Gastroesophageal sphincter (tissue), 4 donors: ENCODE measurements at regions not wholly inside any gene's neighbourhood (a gene's known extent, or its start where the extent isn't known, plus 50 kb on each side); places are given as distances from the start of the nearest gene placed in this dataset.

ENCODE experiments used
- ATAC-seq: fragments of 150-250 bp; one replicate; pipeline ENCODE4 v1.9.1; 2016; ENCODE audit warnings: mild to moderate bottlenecking, moderate library complexity
- H3K27ac ChIP-seq, 4 donors: fragments of 200-600 bp; sonication (generic) in 3 of 4; 1 replicate in 3 of 4; 2 replicates in 1 of 4; pipeline ENCODE4 v1.5.1; 2016 to 2019
- H3K27me3 ChIP-seq: fragments of 200-600 bp; sonication (generic); one replicate; pipeline ENCODE4 v1.5.1; 2019
- H3K36me3 ChIP-seq, 2 donors: fragments of 200-600 bp; sonication (generic); one replicate each; pipeline ENCODE4 v1.5.1; 2019; ENCODE audit warnings: control low read depth in 1 of 2
- H3K4me1 ChIP-seq, 3 donors: fragments of 200-600 bp; sonication (generic); 1 replicate in 2 of 3; 2 replicates in 1 of 3; pipeline ENCODE4 v1.5.1; 2016 to 2019; ENCODE audit warnings: control low read depth in 2 of 3
- H3K4me3 ChIP-seq, 2 donors: fragments of 200-600 bp; sonication (generic); one replicate each; pipeline ENCODE4 v1.5.1; 2019; ENCODE audit warnings: mild to moderate bottlenecking in 1 of 2, moderate library complexity in 1 of 2
- H3K9me3 ChIP-seq, 3 donors: fragments of 200-600 bp; sonication (generic); one replicate each; pipeline ENCODE4 v1.5.1; 2017 to 2019; ENCODE audit warnings: control low read depth in 2 of 3
- EP300 ChIP-seq: sonication (generic); formaldehyde crosslinking; IDR thresholded peaks from one replicate; pipeline ENCODE4 v1.6.1; 2017; ENCODE audit warnings: antibody characterized with exemption, mild to moderate bottlenecking
- POLR2A ChIP-seq, 2 donors: fragments of 450-650 bp; IDR thresholded peaks; one replicate each; pipeline ENCODE4 v1.6.1; 2017; ENCODE audit warnings: antibody characterized with exemption in 2 of 2, mild to moderate bottlenecking in 2 of 2, moderate library complexity in 1 of 2
- POLR2AphosphoS5 ChIP-seq: sonication (generic); formaldehyde crosslinking; IDR thresholded peaks from one replicate; pipeline ENCODE4 v1.6.1; 2017; ENCODE audit warnings: antibody characterized with exemption
- WGBS, 2 donors: methylation state at CpG; one replicate each; pipeline ENCODE4 v1.1.5; 2018; ENCODE audit warnings: low coverage in 1 of 2; 5-methylcytosine and 5-hydroxymethylcytosine counted together
- TF ChIP-seq, protein P1 (sequence below), 4 experiments: fragments of 200-600 bp in 2 of 4; fragments of 450-650 bp in 2 of 4; sonication (generic) in 1 of 4; IDR thresholded peaks; one replicate each; pipeline ENCODE4 v1.5.1; 2017 to 2019; ENCODE audit warnings: antibody characterized with exemption in 4 of 4, mild to moderate bottlenecking in 2 of 4, moderate library complexity in 2 of 4

DNA sequence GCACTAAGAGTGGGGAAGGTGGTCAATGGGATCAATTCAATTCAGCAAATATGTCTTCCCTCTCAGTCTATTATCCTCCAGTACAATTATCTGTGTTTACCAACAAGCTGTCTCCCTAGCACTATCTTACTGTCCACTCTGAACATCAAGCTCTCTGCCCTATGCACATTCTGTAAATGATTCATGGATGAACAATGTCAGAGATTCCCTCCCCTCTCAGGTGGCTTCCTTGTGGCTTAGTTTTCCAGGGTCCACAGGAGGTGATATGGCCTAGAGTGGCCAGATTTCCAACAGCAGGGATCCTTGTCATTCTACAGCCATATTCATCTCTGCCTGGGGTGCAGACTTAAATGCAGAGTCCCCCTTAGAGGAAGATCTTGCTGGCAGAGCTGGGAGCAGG lies 225.1 kb downstream of the UACA start:
- Histone ChIP-seq H3K4me3 (no peak overlapping the region), H3K36me3 (no peaks in the 10 kb centered on the region), H3K9me3 (no peaks in the 10 kb centered on the region), H3K4me1 (no peaks in the 10 kb centered on the region), H3K27me3 (peaks cover 26% of the 10 kb centered on the region), H3K27ac (no peak overlapping the region)
- ATAC-seq = no peak
- TF ChIP-seq POLR2AphosphoS5 (no peak), POLR2A (IDR thresholded peaks at IDR 0.05) (no peak), EP300 (no peak)
- TF ChIP-seq, protein P1, sequence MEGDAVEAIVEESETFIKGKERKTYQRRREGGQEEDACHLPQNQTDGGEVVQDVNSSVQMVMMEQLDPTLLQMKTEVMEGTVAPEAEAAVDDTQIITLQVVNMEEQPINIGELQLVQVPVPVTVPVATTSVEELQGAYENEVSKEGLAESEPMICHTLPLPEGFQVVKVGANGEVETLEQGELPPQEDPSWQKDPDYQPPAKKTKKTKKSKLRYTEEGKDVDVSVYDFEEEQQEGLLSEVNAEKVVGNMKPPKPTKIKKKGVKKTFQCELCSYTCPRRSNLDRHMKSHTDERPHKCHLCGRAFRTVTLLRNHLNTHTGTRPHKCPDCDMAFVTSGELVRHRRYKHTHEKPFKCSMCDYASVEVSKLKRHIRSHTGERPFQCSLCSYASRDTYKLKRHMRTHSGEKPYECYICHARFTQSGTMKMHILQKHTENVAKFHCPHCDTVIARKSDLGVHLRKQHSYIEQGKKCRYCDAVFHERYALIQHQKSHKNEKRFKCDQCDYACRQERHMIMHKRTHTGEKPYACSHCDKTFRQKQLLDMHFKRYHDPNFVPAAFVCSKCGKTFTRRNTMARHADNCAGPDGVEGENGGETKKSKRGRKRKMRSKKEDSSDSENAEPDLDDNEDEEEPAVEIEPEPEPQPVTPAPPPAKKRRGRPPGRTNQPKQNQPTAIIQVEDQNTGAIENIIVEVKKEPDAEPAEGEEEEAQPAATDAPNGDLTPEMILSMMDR (IDR thresholded peaks at IDR 0.05) = no peak

DNA sequence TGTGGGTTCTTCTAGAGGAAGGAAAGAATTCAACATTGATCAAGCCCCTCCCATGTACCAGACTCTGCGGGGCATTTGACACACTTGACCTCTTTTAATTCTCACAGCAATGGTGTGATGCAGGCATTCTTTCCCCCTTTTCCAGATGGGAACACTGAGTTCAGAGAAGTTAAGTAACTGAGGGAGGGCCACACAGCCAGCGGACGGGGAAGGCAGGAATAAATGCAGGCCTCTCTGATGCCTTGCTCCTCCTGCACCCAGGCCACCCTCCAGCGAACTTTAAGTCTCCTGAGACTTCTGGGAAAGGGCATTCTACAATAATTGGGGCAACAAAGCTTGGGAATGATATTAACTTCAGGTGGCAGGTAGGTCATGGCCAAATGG lies 227.4 kb downstream of the UACA start:
- TF ChIP-seq EP300 = no peak
- H3K9me3 ChIP-seq = no peaks in the 10 kb centered on the region
- no peak overlapping the region for H3K4me3 ChIP-seq
- peaks cover 31% of the 10 kb centered on the region for H3K27me3 ChIP-seq
- 93 to 100% methylated on average over 2 to 4 of the region's 4 CpGs for WGBS, 2 donors
- H3K4me1 ChIP-seq = no peaks in the 10 kb centered on the region
- no peak overlapping the region for H3K27ac ChIP-seq
- H3K36me3 ChIP-seq = no peaks in the 10 kb centered on the region
- ATAC-seq = no peak

DNA sequence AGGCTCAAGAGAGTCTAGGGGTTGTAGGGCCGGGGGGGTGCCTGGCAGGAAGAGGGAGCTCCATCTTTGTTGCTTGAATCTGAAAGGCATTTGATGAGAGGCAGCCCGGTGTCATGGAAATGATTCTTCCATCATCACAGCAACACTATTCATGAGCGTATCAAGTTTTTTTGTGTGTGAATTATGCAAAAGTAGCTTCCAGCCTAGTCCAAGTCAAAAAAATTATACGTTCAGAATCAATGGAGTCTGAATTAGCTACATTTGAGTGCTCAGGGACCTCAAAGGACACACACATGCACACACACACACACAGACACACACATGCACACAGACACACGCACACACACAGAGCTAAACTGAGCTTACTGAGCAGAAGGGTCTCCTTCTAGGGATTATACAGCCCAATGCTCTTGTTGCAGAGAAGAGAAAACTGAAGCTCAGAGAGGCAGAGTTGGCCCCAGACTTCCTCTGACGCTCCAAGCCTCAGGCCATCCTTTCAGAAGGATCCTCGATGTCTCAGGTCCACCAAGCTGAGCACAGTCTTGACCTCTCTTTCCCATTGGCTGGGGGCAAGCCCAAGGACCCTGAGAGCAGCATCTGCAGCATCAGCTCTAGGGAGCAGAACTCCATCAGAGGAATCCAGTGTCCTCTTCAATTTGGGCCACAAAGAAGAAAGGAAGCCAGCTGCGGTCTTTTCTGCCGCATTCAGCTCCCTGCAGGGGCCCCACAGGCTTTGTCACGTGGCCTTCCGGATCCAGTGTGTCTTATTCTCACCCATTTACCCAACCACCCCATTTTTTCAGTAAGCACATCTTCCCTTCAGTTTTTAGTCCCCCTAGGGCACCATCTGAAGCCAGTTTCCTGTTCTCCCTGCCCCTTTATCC lies 228.0 kb downstream of the UACA start:
- no peak for ATAC-seq

DNA sequence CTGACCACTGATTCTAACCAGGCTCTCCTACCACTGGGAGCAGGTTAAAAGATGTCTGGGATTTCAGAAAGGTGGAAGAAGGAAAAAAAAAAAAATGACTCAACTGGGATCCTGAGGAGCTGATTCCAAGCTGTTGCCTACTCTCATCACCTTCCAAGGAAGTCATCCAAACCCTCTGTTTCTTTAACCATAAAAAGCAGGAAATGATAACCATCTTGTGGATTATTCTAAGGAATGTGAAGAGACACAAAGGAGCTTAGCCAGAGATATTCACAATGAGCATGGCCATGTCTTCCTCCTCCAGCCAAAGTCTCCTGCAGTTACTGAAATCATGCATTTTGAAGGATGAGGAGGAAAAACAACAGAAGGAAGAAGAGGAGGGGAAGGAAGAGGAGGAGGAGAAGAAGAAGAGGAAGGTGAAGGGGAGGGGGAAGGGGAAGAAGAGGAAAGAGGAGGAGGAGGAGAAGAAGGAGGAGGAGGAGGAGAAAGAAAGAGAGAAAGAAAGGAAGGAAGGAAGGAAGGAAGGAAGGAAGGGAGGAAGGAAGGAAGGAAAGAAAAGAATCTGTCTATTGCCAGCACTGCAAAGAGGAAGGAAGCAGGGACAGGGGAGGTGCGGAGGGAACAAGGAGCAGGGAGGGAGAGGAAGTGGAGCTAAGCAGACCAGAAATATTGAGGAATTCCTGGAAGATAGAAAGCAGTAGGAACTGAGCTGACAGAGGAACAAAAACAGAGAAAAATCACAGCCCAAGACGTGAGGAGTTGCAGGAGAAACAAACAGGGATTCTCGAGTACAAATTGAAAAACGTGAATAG lies 229.2 kb downstream of the UACA start:
- ATAC-seq = no peak
- Histone ChIP-seq H3K4me1 (no peaks in the 10 kb centered on the region), H3K4me3 (no peak overlapping the region), H3K36me3 (no peaks in the 10 kb centered on the region), H3K9me3 (no peaks in the 10 kb centered on the region), H3K27ac (no peak overlapping the region), H3K27me3 (peaks cover 20% of the 10 kb centered on the region)
- no peak for TF ChIP-seq EP300
- no peak for TF ChIP-seq POLR2A (IDR thresholded peaks at IDR 0.05)
- TF ChIP-seq, protein P1 (IDR thresholded peaks at IDR 0.05) = no peak
- no peak for TF ChIP-seq POLR2AphosphoS5
- 47 to 64% methylated on average over 3 to 4 of the region's 4 CpGs for WGBS, 2 donors

More for the DNA sequence above, 228.0 kb downstream of the UACA start:
- peaks cover 30% of the 10 kb centered on the region for H3K27me3 ChIP-seq
- TF ChIP-seq, protein P1 (IDR thresholded peaks at IDR 0.05) = no peak
- TF ChIP-seq EP300 (no peak), POLR2AphosphoS5 (no peak), POLR2A (IDR thresholded peaks at IDR 0.05) (no peak)
- H3K27ac ChIP-seq = no peak overlapping the region
- no peaks in the 10 kb centered on the region for H3K9me3 ChIP-seq
- no peak overlapping the region for H3K4me3 ChIP-seq
- 65 to 67% methylated on average over 7 to 9 of the region's 11 CpGs for WGBS, 2 donors
- no peaks in the 10 kb centered on the region for H3K36me3 ChIP-seq
- no peaks in the 10 kb centered on the region for H3K4me1 ChIP-seq

DNA sequence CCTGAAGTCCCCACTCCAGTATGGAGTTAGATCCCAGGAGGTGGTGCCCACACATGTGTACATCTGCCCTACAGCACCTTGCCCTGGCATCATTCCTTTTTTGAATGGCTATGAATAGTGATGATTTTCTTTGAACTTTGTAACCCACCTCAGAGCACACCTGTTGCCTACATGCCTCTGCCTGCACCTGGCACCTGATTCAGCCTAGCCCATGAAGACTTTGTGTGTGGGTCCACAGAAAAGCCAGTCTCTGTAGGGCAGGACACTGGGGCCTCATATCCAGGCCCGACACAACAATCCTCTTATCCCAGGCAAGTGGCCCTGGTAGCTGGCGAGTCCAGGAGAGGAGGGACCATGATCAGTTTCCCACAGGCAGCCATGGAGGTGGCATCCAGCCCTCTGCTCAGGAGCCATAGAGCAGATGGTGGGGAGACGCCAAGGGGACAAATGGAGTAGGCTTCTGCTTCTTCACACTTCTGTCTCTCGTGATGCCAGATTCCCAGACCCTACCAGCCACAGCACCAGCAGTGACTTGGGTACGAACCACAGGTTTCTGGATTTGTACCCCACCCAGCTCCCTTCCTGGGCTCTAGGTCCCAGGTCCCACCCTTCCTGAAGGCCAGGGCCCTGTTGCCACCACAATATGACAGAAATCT lies 230.7 kb downstream of the UACA start:
- WGBS, 2 donors = 88 to 100% methylated on average over 1 to 3 of the region's 5 CpGs
- H3K9me3 ChIP-seq = no peaks in the 10 kb centered on the region
- no peaks in the 10 kb centered on the region for H3K36me3 ChIP-seq
- no peak overlapping the region for H3K4me3 ChIP-seq
- H3K27ac ChIP-seq = no peak overlapping the region
- H3K4me1 ChIP-seq = no peaks in the 10 kb centered on the region
- no peak for ATAC-seq
- TF ChIP-seq POLR2A (IDR thresholded peaks at IDR 0.05) = no peak
- TF ChIP-seq EP300 = no peak
- TF ChIP-seq, protein P1 (IDR thresholded peaks at IDR 0.05) = no peak
- TF ChIP-seq POLR2AphosphoS5 = no peak
- H3K27me3 ChIP-seq = peaks cover 17% of the 10 kb centered on the region
